ENCODE measurements at regions not wholly inside any gene's neighbourhood (a gene's known extent, or its start where the extent isn't known, plus 50 kb on each side); places are given as distances from the start of the nearest gene placed in this dataset.

DNA sequence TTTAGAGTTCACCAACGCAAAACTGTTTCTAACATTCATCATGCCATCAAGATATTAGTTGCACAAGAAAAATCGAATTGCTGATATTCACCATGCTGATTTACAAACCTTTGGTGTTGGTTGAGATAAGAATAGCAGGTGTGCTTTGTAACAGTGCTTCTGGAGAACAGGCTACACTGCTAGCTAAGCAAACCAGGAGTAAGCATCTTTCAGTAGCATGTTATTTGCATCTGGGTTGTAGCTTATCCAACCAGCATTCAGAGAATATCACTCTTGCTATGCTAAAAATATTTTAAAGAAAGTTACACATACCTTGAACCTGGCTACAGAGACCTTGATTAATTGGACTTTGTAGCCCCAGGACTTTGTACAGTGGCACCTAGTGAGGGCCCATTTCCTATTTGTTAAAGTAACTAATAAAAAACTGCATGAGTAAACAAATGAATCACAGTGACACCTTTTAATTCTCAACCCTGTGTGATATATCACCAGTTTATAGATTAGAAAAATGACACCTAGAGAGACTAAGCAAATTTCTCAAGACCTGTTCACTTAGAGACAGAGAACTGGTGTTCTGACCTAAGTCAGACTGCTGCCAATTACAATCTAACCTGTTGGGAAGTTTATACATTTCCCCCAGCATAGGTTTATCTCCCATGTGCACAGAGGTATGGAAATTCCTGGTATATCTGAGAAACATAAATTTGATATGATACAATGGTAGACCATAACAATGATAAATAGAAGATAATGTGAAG is 435.5 kb upstream of the TGFBR2 start:
- TF ChIP-seq, protein P1, sequence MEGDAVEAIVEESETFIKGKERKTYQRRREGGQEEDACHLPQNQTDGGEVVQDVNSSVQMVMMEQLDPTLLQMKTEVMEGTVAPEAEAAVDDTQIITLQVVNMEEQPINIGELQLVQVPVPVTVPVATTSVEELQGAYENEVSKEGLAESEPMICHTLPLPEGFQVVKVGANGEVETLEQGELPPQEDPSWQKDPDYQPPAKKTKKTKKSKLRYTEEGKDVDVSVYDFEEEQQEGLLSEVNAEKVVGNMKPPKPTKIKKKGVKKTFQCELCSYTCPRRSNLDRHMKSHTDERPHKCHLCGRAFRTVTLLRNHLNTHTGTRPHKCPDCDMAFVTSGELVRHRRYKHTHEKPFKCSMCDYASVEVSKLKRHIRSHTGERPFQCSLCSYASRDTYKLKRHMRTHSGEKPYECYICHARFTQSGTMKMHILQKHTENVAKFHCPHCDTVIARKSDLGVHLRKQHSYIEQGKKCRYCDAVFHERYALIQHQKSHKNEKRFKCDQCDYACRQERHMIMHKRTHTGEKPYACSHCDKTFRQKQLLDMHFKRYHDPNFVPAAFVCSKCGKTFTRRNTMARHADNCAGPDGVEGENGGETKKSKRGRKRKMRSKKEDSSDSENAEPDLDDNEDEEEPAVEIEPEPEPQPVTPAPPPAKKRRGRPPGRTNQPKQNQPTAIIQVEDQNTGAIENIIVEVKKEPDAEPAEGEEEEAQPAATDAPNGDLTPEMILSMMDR (IDR thresholded peaks at IDR 0.05; ENCODE audit: insufficient read depth, low read length, poor library complexity, severe bottlenecking), result no peak
- TF ChIP-seq EZH2phosphoT487 (conservative IDR thresholded peaks at IDR 0.05; ENCODE audit: low read length), result no peak

Data from SU-DHL-6 (cell line).